ENCODE measurements at regions not wholly inside any gene's neighbourhood (a gene's known extent, or its start where the extent isn't known, plus 50 kb on each side); places are given as distances from the start of the nearest gene placed in this dataset.

DNA sequence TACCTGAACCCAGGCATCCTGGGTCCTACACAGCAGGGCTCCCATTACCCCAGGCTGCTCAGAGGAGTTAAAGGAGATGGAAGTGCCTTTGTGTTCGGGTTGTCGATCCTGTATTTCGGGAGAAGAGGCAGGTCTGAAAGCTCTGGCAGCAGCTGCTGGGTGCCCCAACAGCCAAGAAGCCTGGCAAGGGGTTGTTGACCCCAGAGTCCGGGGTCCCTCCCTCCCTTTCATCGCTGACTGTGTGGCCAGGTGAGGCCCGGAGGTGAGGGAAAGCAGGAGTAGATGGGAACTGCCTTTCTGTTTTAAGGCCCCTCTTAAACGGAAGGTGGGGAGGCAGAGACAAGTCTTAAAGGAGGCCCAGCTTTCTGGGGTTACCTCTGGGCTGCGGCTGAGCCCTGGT is 106.0 kb upstream of the SYT13 start:
- Histone ChIP-seq H2AK9ac (replicated peaks; ENCODE audit: low read depth, low read length, poor library complexity) (no peak overlapping the region), H2AK5ac (ENCODE audit: low read depth, low read length) (no peak overlapping the region), H3K36me3 (ENCODE audit: control insufficient read depth, insufficient read depth, low read length) (no peaks in the 10 kb centered on the region), H3K4me2 (ENCODE audit: low read depth, low read length) (no peak overlapping the region), H4K8ac (ENCODE audit: low read depth in 2 of 2, low read length in 2 of 2) (no peak overlapping the region), H3K27me3 (ENCODE audit: control insufficient read depth, insufficient read depth, low read length) (peaks cover 14% of the 10 kb centered on the region), H4K91ac (ENCODE audit: insufficient read depth, low read depth, low read length) (no peak overlapping the region), H3K4ac (ENCODE audit: low read depth, low read length) (no peak overlapping the region), H3K9me3 (ENCODE audit: control insufficient read depth, insufficient read depth, low read length) (no peaks in the 10 kb centered on the region), H3K9me1 (ENCODE audit: insufficient read depth, low read length) (no peaks in the 10 kb centered on the region), H2BK20ac (ENCODE audit: low read depth, low read length) (no peak overlapping the region), H3K23ac (ENCODE audit: low read depth, low read length) (no peak overlapping the region), H3K27ac (ENCODE audit: insufficient read depth, low read length) (no peak overlapping the region), H3K18ac (ENCODE audit: low read depth, low read length) (no peak overlapping the region), H3K56ac (ENCODE audit: extremely low read depth, insufficient read depth, low read length) (no peak overlapping the region), H2BK120ac (ENCODE audit: low read depth, low read length) (no peak overlapping the region), H2BK5ac (ENCODE audit: low read depth, low read length, poor library complexity, severe bottlenecking) (no peak overlapping the region), H4K20me1 (ENCODE audit: insufficient read depth, low read length) (no peaks in the 10 kb centered on the region), H2BK15ac (ENCODE audit: low read depth, low read length) (no peak overlapping the region), H3K79me1 (ENCODE audit: low read depth in 1 of 2, low read length in 2 of 2) (no peaks in the 10 kb centered on the region), H3K14ac (replicated peaks; ENCODE audit: low read depth, low read length) (no peak overlapping the region), H3K4me1 (ENCODE audit: control insufficient read depth, insufficient read depth, low read length) (no peaks in the 10 kb centered on the region), H2AFZ (replicated peaks; ENCODE audit: low read length, poor library complexity) (no peak overlapping the region), H3K4me3 (ENCODE audit: insufficient read depth, low read depth, low read length) (no peak overlapping the region), H4K5ac (ENCODE audit: low read depth, low read length) (no peak overlapping the region), H3K9ac (ENCODE audit: low read depth, low read length) (no peak overlapping the region)
- DNase-seq = no peak
- ATAC-seq (ENCODE audit: low read depth) = no peak
- intact Hi-C loops (cut with micrococcal nuclease) (no loop called here), dilution Hi-C loops (cut with HindIII; ENCODE audit: low sequenced_read_pairs, unreplicated experiment) (no loop called here), in situ Hi-C loops (cut with MboI; ENCODE audit: low sequenced_read_pairs) (no loop called here)
- BruUV-seq (replicated peaks) = no TSS peak
- POLR2A ChIA-PET (ENCODE audit: unreplicated experiment) = interaction anchor here (0.7 kb wide), 1 partner anchor 267 kb away, joined by 5 read pairs; no protein-coding TSS in a partner anchor
- CTCF ChIA-PET = no interaction called here
- TF ChIP-seq MXI1 (IDR thresholded peaks at IDR 0.05; ENCODE audit: borderline replicate concordance, low read depth, low read length) (no peak), FOS (IDR thresholded peaks at IDR 0.05; ENCODE audit: low read depth, low read length) (no peak), SMC3 (IDR thresholded peaks at IDR 0.05; ENCODE audit: low read depth, low read length) (no peak)
- TF ChIP-seq, protein P1, sequence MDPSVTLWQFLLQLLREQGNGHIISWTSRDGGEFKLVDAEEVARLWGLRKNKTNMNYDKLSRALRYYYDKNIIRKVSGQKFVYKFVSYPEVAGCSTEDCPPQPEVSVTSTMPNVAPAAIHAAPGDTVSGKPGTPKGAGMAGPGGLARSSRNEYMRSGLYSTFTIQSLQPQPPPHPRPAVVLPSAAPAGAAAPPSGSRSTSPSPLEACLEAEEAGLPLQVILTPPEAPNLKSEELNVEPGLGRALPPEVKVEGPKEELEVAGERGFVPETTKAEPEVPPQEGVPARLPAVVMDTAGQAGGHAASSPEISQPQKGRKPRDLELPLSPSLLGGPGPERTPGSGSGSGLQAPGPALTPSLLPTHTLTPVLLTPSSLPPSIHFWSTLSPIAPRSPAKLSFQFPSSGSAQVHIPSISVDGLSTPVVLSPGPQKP (IDR thresholded peaks at IDR 0.05; ENCODE audit: borderline replicate concordance, low read depth, low read length) = no peak
- no CpG with 5 or more reads among the region's 8 CpGs for WGBS, 2 experiments (ENCODE audit: extremely low coverage in 2 of 2, insufficient read length in 1 of 2)

Data from IMR-90 (cell line).